ENCODE measurements at regions not wholly inside any gene's neighbourhood (a gene's known extent, or its start where the extent isn't known, plus 50 kb on each side); places are given as distances from the start of the nearest gene placed in this dataset.
"Not testable (repeated sequence)": the region's sequence is repeated elsewhere in the genome, so short reads cannot be mapped to it uniquely, and the experiment has no call there.

DNA sequence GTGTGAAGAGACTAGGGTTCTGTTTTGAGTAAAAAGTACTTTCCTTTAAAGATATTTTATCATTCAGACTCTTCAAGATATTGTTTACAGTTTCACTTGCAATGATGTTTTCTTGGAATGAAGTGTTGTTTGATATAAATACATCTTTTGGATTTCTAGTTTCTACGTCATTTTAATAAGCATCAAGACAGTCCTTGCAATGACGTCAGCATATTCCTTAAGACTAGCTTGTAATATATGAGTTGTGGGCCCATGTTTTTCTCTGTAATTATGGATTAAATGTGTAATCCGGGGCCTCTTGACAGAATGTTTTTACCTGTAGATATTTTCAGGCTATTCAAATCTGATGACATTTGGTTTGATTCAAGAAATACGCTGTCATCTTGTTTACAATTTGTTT, 66.1 kb downstream of the RBMX2 start:
- no peak for DNase-seq (ENCODE audit: extremely low read depth in 1 of 11, low read depth in 9 of 11, low spot score in 4 of 11)

DNA sequence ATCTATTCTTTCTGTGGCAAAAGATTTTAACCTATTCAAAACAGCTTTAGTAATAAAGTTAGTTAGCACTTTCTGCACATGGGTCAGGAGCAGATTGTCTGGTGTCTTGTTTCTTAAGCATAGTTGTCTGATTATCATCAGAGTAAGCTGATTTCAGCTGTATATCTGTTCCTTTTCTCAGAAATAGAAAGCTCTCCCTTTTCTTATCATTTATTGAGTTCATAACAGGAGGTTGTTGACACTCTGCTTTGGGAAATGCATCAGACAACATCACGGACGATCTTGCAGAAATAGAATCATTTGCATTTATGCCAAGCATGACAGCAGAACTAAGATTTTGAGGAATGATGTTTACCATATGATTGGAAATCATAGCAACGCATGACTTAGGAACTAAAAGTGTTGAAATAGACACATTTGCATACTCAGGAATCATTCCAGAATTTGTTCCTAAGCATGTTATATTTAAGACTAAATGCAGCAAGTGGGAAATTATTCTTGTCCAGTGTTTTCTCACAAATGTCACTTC, 66.7 kb downstream of the RBMX2 start:
- no peak for DNase-seq (ENCODE audit: extremely low read depth in 1 of 11, low read depth in 9 of 11, low spot score in 4 of 11)

DNA sequence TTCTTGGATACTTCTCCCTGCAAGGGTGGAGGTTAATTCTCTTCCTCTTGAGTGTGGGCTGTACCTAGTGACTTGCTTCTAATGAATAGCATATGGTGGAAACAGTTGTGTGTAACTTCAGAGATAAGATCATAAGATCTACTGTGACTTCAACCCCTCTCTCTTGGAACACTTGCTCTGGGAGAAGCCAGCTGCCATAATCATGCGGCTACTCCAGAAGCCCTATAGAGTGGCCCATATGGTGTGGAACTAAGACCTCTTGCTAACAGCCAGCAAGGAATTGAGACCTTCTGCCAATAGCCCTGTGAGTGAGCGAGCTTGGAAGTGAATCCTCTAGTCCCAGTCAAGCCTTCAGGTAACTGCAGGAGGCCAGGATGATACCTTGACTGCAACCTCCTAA, 81.1 kb downstream of the RBMX2 start:
- no peak for DNase-seq (ENCODE audit: extremely low read depth in 1 of 11, low read depth in 9 of 11, low spot score in 4 of 11)

DNA sequence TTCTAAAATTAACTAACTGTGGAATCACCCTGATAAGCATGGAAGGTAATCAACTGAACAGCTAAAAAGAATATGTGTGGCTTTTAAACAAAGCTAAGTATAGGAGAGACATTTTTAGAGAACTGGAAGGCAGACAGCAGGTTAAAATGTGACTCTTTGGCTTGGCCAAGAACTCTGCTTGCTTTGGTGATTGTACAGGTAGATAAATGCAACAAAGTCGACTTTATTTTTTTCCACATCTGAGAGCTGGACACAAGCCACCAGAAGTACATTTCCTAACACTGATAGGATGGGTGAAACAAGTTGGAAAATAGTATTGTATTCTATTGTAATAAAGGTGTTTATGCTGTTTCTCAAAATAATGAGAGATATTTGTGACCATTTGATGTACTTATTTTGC, 84.1 kb downstream of the RBMX2 start:
- no peak for DNase-seq (ENCODE audit: extremely low read depth in 1 of 11, low read depth in 9 of 11, low spot score in 4 of 11)

DNA sequence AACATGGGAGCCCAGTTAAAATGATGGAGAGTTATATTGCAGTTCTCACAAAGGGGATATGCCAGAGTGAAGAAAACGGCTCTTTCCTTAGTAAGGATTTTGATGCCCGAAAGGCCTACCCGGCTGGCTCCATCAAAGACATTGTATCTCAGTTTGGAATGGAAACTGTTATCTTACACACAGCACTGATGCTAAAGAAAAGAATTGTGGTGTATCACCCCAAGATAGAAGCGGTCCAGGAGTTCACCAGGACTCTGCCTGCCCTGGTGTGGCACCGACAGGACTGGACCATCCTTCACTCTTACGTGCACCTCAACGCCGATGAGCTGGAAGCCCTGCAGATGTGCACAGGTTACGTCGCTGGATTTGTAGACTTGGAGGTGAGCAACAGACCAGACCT, 93.7 kb downstream of the RBMX2 start:
- DNase-seq (ENCODE audit: extremely low read depth in 1 of 11, low read depth in 9 of 11, low spot score in 4 of 11), result not testable (repeated sequence)

DNA sequence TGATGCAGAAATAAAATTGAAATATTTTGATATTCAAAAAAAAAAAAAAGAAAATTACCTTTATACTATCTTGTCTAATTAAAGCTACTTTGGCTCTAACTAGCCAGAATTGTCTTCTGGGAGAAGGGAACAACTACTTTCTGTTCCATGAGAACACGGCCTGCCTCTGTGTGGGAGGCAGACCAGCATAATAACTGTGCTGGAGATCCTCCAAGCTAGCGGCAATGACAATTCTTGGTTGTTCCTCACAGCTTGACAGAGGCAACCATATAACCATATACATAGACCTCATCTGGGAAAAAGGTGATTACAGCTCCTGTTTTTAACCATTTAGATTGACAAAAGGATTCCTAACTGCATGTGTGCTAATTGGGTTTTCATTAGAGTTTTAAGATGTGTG, 95.7 kb downstream of the RBMX2 start:
- no peak for DNase-seq (ENCODE audit: extremely low read depth in 1 of 11, low read depth in 9 of 11, low spot score in 4 of 11)

DNA sequence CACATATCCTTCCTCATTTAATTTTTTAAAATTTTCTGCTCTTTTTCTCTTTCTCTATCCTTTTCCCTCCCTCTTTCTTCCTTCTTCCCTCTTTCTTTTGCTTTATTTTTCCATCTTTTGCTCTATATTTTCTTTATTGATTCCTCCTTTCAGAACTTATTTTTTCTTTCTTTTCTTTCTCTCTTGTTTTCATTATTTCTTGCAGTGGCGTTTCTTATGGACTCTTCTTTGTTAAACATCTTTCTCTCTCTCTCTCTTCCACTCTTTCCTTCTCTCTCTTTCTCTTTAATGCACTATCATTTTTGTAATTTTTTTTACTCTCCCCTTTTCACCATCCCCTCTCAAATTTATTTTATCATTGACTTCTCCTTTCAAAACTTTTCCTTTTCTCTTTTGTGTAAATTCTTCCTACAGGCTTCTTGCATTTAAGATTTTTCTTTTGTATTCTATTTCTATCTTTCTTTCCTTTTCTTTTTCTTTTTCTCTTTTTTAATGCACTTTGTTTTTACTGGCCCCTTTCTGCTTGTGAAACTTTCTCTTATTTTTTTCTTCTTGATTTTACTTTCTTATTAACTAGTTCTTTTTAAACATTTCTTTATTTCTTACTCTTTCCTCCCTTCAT, 97.0 kb downstream of the RBMX2 start:
- DNase-seq (ENCODE audit: extremely low read depth in 1 of 11, low read depth in 9 of 11, low spot score in 4 of 11), result no peak

DNA sequence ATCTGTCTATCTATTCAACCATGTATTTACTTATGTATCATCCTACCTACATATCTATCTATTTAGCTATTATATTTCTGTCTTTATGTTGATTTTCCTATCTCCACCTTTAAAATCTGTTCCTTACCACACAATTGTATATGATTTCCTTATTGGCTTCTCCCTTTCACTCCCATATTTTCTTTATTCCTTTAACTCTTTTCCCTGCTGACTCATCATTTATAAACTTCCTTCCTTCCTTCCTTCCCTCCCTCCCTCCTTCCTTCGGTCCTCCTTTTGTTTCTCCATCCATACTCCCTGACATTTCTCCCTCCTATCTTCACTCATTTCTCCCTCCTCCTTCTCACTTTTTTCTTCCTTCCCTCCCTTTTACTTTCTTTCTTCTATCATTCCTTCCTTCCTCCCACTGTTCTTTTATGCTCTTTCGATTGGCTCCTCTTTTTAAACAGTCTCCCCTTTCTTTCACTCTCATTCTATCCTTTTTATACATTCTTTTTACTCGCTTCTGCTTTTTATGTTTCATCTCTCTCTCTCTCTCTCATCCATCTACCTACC, 100.3 kb downstream of the RBMX2 start:
- DNase-seq (ENCODE audit: extremely low read depth in 1 of 11, low read depth in 9 of 11, low spot score in 4 of 11), result no peak

DNA sequence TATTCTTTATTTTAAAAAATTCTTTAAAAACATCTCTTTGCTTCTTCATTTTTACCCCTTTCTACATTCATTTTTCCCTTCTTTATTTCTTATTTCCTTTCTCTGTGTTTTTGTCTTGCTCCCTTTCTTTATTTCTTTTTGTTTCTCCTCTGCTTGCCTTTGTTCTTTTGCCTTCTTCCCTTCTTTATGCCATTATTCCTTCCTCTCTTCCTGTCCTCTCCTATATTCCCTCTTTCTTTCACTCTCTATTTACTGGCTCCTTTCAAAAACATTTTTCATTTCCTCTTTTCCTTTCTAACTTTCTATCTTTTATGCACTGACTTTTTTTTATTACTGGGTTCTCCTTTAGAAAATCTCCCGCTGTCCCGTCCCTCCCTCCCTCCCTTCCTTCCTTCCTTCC, 102.2 kb downstream of the RBMX2 start:
- DNase-seq (ENCODE audit: extremely low read depth in 1 of 11, low read depth in 9 of 11, low spot score in 4 of 11), result no peak

DNA sequence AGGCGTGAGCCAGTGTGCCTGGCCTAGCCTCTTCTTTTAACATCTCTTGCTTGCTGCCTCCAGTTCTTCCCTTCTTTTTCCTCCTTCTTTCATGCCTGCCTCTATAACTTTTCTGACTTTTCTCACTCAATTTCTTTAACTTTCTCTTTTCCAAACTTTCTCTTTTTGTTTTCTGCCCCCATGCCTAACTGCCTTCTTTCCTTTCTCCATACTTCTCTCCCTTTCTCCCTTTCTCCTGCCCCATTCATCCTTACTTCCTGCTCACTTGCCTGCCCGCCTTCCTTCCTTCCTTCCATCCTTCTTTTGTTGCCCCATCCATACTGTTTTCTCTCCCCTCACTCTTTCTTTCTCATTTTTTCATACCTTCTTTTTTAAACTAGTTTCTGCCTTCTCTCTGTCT, 105.2 kb downstream of the RBMX2 start:
- no peak for DNase-seq (ENCODE audit: extremely low read depth in 1 of 11, low read depth in 9 of 11, low spot score in 4 of 11)

DNA sequence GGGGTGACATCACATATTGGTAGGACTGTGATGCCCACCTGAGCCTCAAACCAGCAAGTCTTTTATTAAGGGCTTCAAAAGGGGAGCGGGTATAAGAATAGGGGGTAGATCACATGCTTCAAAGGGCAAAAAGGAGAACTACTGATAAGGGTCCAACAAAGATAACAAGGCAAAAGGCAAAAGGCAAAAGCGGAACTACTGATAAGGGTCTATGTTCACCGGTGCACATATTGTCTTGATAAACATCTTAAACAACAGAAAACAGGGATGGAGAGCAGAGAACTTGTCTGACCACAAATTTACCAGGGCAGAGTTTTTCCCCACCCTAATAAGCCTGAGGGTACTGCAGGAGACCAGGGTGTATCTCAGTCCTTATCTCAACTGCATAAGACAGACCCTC, 110.7 kb downstream of the RBMX2 start:
- DNase-seq (ENCODE audit: extremely low read depth in 1 of 11, low read depth in 9 of 11, low spot score in 4 of 11), result not testable (repeated sequence)

DNA sequence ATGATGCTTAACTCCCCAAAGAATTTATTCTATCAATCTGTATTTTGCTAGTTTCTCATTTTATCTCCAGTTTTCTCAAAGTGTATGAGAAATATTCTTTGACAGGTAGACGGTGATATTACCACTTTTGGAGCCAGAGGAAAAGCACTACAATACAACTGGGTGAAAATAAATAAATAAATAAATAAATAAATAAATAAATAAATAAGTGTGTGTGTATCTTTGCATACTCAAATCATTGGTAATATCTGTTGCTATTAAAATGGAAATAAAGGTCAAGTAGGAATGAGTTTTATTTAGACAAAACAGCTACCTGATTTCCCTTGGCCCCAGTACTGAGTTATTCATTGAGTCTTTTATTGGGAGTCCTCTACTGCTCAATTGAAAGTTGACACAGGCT, 114.3 kb downstream of the RBMX2 start:
- DNase-seq (ENCODE audit: extremely low read depth in 1 of 11, low read depth in 9 of 11, low spot score in 4 of 11), result no peak

DNA sequence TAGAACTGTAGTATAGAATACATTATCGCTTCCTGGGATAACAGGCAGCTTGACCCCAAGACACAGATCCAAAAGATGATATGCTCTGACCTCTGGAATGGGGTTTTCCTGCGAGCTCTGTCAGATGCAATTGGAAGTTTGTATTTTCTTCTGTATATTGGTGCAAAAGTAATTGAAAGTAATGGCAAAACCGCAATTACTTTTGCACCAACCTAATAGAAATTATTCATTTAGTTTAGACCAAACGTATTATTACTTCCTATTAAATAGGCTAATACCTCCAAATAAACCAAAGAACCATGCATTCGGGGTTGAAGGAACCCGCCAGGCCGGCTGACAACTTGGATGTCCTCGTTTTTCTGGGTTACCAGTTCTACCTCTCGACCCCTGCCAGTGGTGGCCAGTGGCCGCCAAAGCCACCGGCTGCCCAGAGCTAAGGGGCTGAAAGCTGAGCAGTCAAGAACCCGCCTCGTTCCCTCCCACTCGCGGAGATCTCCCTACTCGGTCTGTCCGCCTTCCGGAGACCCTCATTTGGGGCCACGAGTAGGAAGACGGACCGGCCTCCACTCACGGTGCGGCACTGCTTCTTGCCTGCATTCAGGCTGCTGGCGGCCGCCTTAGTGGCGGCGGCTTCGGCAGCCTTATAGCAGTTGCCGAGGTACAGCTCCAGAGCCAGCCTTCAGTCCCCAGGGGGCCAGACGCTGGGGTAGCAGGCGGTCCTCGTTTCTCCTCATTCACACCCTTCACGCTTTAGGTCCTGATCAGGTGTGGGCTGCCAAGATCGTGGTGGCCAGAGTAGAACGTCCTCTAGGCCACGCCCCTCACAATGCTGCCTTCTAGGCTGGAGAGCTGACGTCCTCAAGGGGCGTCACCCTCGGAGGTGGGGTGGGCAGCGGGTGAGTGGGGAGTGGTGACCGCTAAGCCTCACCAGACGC, 121.9 kb downstream of the RBMX2 start:
- peak in 9 of 11 donors; percentile 17 to 49 (median 33) for DNase-seq (ENCODE audit: extremely low read depth in 1 of 11, low read depth in 9 of 11, low spot score in 4 of 11)

DNA sequence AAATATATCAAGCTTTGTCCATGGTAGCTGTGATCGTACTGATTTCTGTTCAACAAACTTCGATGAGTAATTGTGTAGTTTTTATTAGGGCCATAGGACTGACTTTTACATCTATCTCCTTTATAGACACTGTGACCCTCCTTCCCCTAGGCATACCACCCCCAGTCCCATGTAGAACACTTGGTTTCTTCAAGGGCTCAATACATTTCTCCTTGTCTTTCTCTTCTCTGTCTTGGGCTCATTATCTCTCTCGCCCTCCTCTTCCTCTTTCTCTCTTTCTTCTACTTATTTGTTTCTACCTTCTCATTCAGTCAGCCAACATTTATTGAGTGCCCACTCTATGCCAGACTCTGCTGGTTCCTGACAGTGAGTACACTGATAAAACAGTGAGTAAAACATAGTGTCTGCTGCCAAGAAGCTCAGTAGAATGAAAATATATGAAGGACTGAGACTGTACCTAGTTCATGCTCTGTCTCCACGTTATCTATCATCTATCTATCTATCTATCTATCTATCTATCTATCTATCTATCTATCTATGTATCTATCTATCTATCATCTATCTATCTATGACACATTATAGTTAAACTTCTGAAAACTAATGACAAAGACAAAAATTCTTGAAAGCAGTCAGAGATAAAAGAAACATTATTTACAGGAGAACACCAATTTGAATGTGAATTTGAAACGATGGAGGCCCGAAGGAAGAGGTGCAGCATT, 122.8 kb downstream of the RBMX2 start:
- no peak for DNase-seq (ENCODE audit: extremely low read depth in 1 of 11, low read depth in 9 of 11, low spot score in 4 of 11)

DNA sequence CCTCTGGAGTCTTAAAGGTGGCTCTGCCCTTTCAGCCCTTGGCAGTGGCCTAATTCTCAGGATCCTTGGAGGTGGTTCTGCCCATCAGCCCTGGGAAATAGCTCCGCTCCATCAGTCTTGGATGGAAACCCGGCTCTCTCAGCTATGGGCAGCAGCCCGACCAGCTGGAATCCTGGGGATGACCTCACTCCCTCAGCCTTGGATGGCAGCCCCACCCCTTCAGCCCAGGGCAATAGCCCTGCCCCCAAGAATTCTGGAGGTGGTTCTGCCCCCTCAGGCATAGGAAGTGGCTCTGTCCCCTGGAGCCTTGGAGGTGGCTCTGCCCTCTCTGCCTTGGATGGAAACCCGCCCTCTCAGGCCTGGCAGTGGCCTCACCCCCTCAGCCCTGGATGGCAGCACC, 127.7 kb downstream of the RBMX2 start:
- DNase-seq (ENCODE audit: extremely low read depth in 1 of 11, low read depth in 9 of 11, low spot score in 4 of 11), result no peak

DNA sequence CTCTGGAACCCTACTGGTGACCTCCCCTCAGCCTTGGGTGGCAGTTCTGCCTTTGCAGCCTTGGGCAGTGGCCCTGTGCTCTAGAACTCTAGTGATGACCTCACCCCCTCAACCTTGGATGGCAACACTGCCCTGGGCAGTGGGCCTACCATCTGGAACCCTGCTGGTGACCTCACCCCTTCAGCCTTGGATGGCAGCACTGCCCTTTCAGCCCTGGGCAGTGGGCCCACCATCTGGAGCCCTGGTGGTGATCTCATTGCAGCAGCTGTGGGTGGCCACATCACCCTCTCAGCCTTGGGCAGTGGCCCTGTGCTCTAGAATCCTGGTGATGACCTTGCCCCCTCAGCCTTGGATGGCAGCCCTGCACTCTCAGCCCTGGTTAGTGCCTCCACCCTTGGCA, 129.3 kb downstream of the RBMX2 start:
- no peak for DNase-seq (ENCODE audit: extremely low read depth in 1 of 11, low read depth in 9 of 11, low spot score in 4 of 11)

DNA sequence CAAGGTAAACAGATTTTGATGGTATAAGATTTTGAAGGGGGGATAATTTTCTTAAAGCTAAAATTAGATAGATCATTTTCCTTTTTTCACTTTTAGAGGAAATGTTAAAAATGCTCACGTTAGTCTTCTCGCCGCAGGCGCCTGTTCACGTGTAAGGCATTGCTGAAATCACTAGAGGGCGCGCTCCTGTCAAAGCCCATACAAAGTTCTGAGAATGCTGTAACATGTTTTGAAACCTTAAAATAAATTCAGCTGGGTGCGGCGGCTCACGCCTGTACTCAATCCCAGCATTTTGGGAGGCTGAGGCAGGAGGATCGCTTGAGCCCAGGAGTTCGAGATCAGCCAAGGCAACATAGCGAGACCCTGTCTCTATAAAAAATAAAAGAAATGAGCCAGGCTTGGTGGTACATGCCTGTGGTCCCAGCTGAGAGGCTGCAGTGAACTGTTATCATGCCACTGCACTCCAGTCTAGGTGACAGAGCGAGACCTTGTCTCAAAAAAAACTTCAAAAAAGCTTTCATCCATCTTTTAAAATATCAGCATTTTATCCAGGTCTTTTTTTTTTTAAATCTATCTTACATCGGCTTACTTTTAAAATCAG, 138.0 kb downstream of the RBMX2 start:
- DNase-seq (ENCODE audit: extremely low read depth in 1 of 11, low read depth in 9 of 11, low spot score in 4 of 11), result no peak

DNA sequence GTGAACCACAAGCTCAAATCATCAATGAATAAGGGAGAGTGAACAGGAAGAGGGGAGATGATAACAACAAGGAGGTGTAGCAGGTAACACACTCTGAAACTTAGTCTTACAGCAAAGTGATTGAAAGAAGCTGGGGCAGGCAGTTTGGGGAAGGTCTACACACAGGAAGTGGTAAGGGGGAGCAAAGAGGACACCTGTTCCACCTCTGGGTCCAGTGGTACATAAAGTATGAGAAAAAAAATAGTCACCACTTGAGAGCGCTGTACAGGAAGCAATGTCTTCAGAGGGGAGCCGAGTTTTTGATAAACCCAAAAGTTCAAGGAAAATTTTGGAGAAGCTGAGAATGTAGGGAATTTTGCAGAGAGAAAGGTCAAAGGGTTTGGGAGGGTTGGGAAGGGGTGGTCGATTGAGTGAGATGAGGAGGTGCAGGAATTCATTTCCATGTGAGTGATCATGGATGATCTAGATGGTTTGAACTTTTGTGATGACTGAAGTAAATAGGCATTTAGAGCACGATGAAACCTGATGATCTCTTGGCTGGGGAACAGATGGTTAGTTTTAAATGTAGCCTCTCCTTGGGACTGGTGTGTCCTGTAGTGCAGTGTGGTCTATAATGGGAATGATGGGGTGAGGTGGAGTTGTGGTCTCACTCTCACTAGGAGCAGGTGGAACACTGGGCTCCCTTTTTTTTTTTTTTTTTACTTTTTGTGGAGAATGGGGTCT, 142.0 kb downstream of the RBMX2 start:
- DNase-seq (ENCODE audit: extremely low read depth in 1 of 11, low read depth in 9 of 11, low spot score in 4 of 11), result no peak

DNA sequence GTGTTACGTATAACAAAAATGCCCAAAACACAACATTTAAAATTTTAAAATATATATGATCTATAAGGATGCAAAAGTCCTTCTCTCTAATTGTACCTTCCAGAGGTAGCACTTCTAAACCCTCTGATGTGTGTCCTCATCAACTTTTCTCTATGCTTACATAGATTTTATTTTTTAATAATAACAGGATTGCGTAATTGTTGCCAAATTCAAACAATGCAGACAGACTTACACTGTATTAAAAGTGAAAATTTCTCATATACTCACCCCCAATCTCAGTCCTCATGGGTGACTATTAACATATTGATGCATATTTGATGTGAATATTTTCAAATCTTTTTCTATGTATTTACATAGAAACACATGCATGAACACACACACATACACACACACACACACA, 144.0 kb downstream of the RBMX2 start:
- DNase-seq (ENCODE audit: extremely low read depth in 1 of 11, low read depth in 9 of 11, low spot score in 4 of 11), result no peak

Data from renal cortex interstitium (tissue), 11 donors.